Activated T-helper 17 cell treated with anti-CD3 and anti-CD28 coated beads, Interleukin-2, amount 50 U/mL, for 72 hours (primary cell): ENCODE measurements at regions not wholly inside any gene's neighbourhood (a gene's known extent, or its start where the extent isn't known, plus 50 kb on each side); places are given as distances from the start of the nearest gene placed in this dataset.
A peak's percentile ranks its signal among the peaks of the same experiment; 100 is the strongest.
"Not testable (repeated sequence)": the region's sequence is repeated elsewhere in the genome, so short reads cannot be mapped to it uniquely, and the experiment has no call there.

Experiments
- ATAC-seq: fragments of 150-1000 bp; cut with Tn5 transposase; replicated peaks from 2 replicates; pipeline ENCODE4 v1.10.0; 2021; ENCODE audit warnings: mild to moderate bottlenecking, moderate library complexity
- H3K27ac Mint-ChIP-seq: one replicate; pipeline ENCODE4 v1.8.0; 2022; ENCODE audit warnings: mixed read lengths
- H3K27me3 Mint-ChIP-seq: one replicate; pipeline ENCODE4 v1.8.0; 2022; ENCODE audit warnings: mixed read lengths
- H3K36me3 Mint-ChIP-seq: one replicate; pipeline ENCODE4 v1.8.0; 2022; ENCODE audit warnings: low read depth, mild to moderate bottlenecking, mixed read lengths
- H3K4me1 Mint-ChIP-seq: one replicate; pipeline ENCODE4 v1.8.0; 2022; ENCODE audit warnings: mixed read lengths
- H3K4me3 Mint-ChIP-seq: one replicate; pipeline ENCODE4 v1.8.0; 2022; ENCODE audit warnings: mild to moderate bottlenecking, mixed read lengths
- H3K9me3 Mint-ChIP-seq: one replicate; pipeline ENCODE4 v1.8.0; 2022; ENCODE audit warnings: mixed read lengths

DNA sequence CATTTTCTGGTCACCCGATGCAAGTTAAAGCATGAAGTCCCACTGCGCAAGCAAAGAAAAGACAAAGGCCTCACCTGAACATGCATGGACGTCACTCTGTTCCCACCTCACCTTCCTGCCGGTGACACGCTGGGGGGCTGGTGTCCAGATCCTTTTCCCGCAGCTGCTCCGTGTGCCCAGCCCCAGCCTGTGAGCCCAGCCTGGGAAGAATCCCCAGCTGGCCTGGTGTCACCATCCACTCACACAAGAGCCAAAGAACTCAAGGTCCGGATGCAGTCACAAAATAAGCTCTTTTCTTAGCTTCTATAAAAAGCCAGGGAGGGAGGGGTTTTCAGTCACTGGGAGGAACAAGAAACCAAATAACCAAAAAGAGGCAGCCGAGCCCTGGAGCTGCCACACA, 249.9 kb downstream of the COL4A1 start:
- no peak for ATAC-seq
- Mint-ChIP-seq H3K27me3 (peaks cover 4% of the 10 kb centered on the region), H3K27ac (no peak overlapping the region), H3K4me3 (no peak overlapping the region), H3K36me3 (no peaks in the 10 kb centered on the region), H3K9me3 (no peaks in the 10 kb centered on the region), H3K4me1 (no peaks in the 10 kb centered on the region)

DNA sequence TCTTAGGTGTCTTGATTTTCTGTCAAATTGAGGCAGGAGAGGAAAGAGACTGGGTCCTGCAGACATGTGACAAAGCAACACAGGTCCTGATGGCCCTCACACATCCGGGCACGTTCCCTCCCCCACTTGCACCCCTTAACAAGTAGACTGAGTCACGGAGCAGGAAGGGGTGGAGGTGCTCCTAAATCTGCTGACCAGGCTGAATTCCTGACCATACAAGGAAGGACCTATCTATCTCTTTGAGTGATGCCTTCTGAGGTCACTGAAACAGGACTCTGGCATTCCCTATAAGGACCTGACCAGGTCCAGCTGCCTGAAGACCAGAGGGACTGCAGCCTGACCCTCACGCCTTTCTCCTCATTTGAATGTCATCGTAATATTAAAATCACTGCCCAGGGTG, 250.3 kb downstream of the COL4A1 start:
- Mint-ChIP-seq H3K36me3 (no peaks in the 10 kb centered on the region), H3K9me3 (no peaks in the 10 kb centered on the region), H3K4me1 (no peaks in the 10 kb centered on the region), H3K27me3 (peaks cover 4% of the 10 kb centered on the region), H3K4me3 (no peak overlapping the region), H3K27ac (no peak overlapping the region)
- ATAC-seq, result no peak

DNA sequence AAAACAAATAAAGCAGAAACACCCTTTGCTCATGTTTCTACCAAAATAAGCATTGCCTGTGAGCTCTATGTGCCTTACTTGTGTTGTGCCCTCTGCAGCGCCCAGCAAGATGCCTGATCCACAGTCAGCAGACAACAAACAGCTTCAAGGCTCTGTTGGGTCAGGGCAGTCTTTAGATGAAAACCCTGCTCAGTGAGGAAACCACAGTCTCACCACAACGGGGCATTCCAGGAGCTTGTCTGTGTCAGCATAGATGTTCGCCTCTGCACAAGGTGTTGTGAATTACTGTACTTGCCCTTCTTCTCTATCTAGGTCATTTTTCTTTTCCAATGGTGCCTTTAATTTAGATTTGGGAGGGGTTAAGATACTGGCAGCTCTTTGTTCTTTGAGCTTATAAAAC, 251.9 kb downstream of the COL4A1 start:
- peaks cover 4% of the 10 kb centered on the region for H3K27me3 Mint-ChIP-seq
- H3K9me3 Mint-ChIP-seq, result no peaks in the 10 kb centered on the region
- ATAC-seq, result peak; percentile 53
- H3K27ac Mint-ChIP-seq, result no peak overlapping the region
- no peaks in the 10 kb centered on the region for H3K36me3 Mint-ChIP-seq
- no peaks in the 10 kb centered on the region for H3K4me1 Mint-ChIP-seq
- no peak overlapping the region for H3K4me3 Mint-ChIP-seq

DNA sequence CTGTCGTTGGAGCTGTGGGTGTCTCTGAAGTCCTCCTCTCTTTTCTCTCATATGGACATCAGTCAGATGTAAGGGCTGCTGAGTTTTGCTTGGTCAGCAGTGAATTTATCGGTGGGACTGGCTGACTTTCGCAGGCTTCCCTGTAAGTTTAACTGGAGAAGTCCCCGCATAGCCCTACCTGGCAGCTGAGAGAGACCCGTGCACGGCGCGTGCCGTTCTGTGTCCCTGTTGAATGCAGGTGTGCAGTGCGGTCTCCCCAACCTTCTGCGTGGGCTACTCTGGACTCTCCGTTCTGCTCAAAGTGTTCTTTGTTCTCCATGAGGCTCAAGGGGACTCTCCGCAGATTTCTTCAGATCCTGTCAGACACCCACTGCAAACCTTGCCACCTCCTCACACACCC, 252.9 kb downstream of the COL4A1 start:
- Mint-ChIP-seq H3K9me3 (no peaks in the 10 kb centered on the region), H3K4me3 (no peak overlapping the region), H3K4me1 (no peaks in the 10 kb centered on the region), H3K27ac (no peak overlapping the region), H3K27me3 (peaks cover 4% of the 10 kb centered on the region), H3K36me3 (no peaks in the 10 kb centered on the region)
- no peak for ATAC-seq

DNA sequence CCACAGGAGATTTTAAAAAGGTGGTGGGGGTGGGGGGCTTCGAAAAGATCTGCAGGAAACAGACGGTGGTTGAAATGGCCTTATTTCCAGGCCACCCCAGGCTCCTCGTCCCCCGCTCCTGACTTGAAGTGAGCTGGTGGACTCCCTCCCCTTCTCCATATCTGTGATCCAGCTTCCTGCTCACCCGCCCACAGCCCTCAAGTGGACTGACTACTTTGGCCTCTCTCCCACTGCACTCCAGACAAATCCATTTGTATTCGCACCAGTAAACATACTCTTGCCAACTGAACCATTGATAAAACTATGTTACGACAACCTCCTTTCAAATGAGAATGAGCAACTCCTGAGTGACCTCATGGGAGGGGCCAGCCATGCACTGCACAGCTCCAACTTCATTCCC, 259.5 kb downstream of the COL4A1 start:
- Mint-ChIP-seq H3K4me3 (no peak overlapping the region), H3K9me3 (no peaks in the 10 kb centered on the region), H3K36me3 (no peaks in the 10 kb centered on the region), H3K4me1 (no peaks in the 10 kb centered on the region), H3K27ac (no peak overlapping the region), H3K27me3 (peaks cover 4% of the 10 kb centered on the region)
- ATAC-seq, result no peak

DNA sequence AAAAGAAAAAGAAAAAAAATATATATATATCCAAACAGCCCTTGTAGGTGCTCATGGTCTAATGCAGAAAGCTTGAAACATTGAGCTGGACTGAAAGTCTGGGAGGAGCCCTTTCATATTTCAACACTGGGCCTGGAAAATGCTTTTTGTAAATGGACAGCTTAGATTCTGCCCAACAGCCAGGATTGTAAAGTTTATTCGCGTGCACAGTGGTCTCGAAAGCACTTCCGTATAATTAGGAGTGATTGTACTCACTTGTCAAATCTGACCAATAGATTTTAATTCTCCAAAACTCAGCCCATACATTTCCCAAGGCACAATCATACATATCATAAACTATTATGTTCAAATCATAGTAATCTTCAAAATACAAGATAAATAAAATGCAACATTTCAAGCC, 260.1 kb downstream of the COL4A1 start:
- Mint-ChIP-seq H3K4me3 (no peak overlapping the region), H3K27me3 (peaks cover 4% of the 10 kb centered on the region), H3K9me3 (no peaks in the 10 kb centered on the region), H3K4me1 (no peaks in the 10 kb centered on the region), H3K27ac (no peak overlapping the region), H3K36me3 (no peaks in the 10 kb centered on the region)
- ATAC-seq, result no peak

DNA sequence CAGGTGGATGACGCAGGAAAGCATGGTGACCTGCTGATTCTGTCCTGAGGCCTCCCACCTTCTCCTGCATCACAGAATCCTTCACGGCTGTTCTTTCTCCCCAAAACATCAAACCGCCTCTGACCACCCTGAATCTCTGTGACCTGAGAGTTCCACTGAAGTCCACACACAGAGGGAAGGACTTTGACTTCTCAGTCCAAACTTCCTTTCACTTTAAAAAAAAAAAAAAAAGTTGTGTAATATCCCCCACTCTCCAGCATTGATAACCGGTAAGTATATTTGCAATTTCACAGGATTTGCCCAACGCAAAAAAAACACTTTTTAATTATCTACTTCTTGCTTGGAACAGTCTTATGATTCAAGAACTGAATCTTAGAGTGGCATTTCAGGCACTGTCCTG, 259.5 kb upstream of the IRS2 start:
- H3K27ac Mint-ChIP-seq, result no peak overlapping the region
- ATAC-seq, result no peak
- H3K4me1 Mint-ChIP-seq, result no peaks in the 10 kb centered on the region
- no peaks in the 10 kb centered on the region for H3K9me3 Mint-ChIP-seq
- no peak overlapping the region for H3K4me3 Mint-ChIP-seq
- H3K27me3 Mint-ChIP-seq, result peaks cover 4% of the 10 kb centered on the region
- no peaks in the 10 kb centered on the region for H3K36me3 Mint-ChIP-seq

DNA sequence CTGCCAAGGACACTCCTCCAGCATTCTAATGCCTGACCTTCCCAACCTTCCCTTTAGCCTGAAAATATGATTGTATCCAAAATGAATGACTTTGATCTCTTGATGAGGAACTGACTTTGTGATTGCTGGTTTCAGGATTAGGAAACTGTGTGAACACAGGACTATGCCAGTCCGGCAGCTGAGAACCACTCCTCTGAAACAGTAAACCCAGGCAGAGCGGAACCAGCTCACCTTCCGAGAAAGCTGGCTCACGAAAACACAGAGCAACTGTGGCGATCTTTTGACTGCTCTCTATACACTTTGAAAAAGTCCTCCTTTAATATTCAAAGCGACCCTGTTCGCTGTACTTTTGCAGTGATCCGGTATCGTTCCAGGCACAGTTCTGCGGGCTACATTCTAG, 258.8 kb upstream of the IRS2 start:
- no peak overlapping the region for H3K4me3 Mint-ChIP-seq

DNA sequence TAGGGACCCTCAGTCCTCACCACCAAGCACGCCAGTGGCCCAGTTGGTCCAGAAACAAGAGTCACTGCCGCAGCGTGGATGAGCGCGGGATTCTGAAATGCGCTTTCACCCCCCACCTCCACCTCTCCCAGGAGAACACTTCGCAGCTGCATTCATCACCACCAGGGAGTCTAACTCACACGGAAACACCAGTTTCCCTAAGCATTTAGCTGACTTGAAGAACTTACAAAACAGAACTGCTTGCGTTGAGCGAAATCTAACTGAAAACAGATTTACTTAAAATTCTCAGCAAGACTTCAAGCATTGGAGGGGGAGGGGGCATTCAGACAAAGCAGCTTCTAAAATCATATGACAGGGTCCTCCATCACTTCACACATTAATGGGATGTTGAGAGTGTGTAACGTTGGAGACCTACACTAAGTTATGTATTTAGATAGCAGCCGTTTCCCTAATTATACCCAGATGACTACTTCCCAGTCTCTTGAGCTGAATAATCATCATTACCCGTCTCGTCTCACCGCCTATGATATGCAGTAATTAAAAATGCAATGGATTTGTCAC, 258.2 kb upstream of the IRS2 start:
- H3K27me3 Mint-ChIP-seq, result peaks cover 4% of the 10 kb centered on the region
- ATAC-seq, result no peak
- no peaks in the 10 kb centered on the region for H3K4me1 Mint-ChIP-seq
- no peak overlapping the region for H3K4me3 Mint-ChIP-seq
- no peaks in the 10 kb centered on the region for H3K36me3 Mint-ChIP-seq
- no peaks in the 10 kb centered on the region for H3K9me3 Mint-ChIP-seq
- no peak overlapping the region for H3K27ac Mint-ChIP-seq

More for the DNA sequence above, 258.8 kb upstream of the IRS2 start:
- Mint-ChIP-seq H3K27me3 (peaks cover 4% of the 10 kb centered on the region), H3K36me3 (no peaks in the 10 kb centered on the region), H3K9me3 (no peaks in the 10 kb centered on the region), H3K27ac (no peak overlapping the region), H3K4me1 (no peaks in the 10 kb centered on the region)
- no peak for ATAC-seq

DNA sequence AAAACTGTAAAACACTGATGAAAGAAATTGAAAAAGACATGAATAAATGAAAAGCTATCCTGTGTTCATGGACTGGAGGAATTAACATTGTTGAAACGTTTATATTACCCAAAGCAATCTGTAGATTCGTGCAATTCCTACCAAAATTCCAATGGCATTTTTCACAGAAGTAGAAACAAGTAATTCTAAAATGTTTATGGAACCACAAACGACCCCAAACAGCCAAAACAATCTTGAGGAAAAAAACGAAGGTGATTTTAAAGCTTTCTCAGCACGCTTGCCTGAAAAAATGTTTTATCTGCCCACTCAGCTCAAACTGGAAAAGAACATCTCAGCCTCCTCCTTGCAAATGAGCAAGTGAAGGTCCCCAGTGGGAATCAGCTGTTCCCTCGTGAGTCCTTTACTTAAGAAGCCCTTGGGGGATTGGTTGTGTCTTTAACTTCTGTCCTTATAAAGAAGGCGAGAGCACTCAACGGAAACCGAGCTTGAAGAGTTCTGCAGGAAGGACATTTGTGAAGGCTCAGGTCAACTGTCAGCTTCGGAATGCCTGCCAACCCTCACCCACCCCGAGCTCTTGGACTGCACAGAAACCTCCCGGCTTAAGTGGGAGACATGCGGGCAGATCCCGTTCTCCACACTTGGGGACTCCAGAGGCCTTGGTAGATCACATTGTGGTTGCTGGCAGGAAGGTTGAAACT, 256.0 kb upstream of the IRS2 start:
- H3K27ac Mint-ChIP-seq, result no peak overlapping the region
- H3K4me3 Mint-ChIP-seq, result no peak overlapping the region
- no peaks in the 10 kb centered on the region for H3K36me3 Mint-ChIP-seq
- ATAC-seq, result no peak
- H3K4me1 Mint-ChIP-seq, result no peaks in the 10 kb centered on the region
- H3K9me3 Mint-ChIP-seq, result no peaks in the 10 kb centered on the region
- H3K27me3 Mint-ChIP-seq, result peaks cover 12% of the 10 kb centered on the region

DNA sequence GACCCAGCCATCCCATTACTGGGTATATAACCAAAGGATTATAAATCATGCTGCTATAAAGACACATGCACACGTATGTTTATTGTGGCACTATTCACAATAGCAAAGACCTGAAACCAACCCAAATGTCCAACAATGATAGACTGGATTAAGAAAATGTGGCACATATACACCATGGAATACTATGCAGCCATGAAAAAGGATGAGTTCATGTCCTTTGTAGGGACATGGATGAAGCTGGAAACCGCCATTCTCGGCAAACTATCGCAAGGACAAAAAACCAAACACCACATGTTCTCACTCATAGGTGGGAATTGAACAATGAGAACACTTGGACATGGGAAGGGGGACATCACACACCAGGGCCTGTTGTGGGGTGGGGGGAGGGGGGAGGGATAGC, 255.3 kb upstream of the IRS2 start:
- H3K9me3 Mint-ChIP-seq, ATAC-seq, H3K27ac Mint-ChIP-seq, H3K4me1 Mint-ChIP-seq, H3K4me3 Mint-ChIP-seq, H3K36me3 Mint-ChIP-seq: not testable (repeated sequence)
- peaks cover 15% of the 10 kb centered on the region for H3K27me3 Mint-ChIP-seq

DNA sequence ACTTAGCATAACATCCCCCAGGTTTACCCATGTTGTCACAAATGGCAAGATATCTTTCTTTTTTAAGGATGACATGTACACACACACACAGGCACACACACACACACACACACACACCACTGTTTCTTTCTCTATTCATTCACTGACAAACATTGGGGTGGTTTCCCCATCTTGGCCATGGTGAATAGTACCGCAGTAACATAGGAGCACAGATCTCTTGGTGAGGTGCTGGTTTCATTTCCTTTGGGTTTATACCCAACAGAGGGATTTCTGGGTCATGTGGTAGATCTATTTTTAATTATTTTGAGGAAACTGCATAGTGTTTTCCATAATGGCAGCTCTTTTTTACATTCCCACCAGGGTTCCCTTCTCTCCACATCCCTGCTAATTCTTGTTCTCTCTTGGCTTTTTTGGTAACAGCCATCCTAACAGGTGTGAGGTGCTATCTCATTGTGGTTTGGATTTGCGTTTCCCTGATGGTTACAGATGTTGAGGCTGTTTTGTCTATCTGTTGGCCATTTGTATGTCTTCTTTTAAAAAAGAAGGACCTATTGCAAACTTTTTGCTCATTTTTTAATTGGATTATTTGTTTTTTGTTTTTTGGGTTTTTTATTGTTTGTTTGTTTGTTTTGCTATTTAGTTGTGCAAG, 251.7 kb upstream of the IRS2 start:
- Mint-ChIP-seq H3K27ac (no peak overlapping the region), H3K9me3 (no peaks in the 10 kb centered on the region), H3K36me3 (no peaks in the 10 kb centered on the region), H3K27me3 (peaks cover 15% of the 10 kb centered on the region), H3K4me1 (no peaks in the 10 kb centered on the region), H3K4me3 (no peak overlapping the region)
- no peak for ATAC-seq

DNA sequence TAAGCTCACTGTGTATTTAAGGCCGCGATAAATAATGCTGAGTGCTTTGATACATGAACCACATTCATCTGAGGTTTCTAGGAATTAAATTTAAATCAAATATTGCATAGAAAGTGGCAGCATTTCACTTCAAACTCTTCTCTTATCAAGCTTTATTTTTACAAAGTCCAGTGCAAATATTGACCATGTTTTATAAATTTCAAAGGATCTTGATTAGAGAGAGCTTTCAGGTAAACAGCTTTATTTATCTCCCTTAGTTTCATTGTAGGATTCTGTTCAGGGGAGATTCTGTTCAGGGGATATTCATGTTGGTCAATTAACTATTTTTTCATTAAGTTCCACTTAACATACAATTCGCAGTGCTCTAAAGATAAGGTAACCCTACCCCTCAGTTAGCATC, 249.7 kb upstream of the IRS2 start:
- peaks cover 15% of the 10 kb centered on the region for H3K27me3 Mint-ChIP-seq
- no peak for ATAC-seq
- H3K27ac Mint-ChIP-seq, result no peak overlapping the region
- no peak overlapping the region for H3K4me3 Mint-ChIP-seq
- no peaks in the 10 kb centered on the region for H3K9me3 Mint-ChIP-seq
- no peaks in the 10 kb centered on the region for H3K36me3 Mint-ChIP-seq
- no peaks in the 10 kb centered on the region for H3K4me1 Mint-ChIP-seq

DNA sequence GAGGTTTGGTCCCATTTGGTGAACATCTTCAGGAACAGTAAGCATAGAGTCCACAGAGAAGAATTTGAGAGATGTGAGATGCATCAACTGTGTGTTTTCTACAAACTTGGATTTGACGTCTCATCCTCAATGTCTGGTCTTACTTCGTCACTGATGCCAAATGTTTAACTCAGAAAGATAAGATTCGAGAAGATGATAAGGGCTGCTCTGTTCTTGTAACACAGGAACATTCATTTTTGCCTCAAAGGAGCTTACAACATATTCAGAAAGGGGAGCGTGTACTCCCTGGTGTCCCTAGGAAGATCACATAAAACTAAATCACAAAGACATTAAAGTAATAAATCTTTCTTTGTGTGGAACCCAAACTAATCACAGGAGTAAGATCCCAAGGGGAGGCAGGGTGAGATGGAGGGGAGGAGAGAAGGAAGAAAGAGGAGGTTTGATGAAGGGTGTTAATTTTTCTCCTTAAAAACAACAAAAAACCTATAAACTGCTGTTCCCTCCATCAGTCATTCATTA, 247.7 kb upstream of the IRS2 start:
- Mint-ChIP-seq H3K9me3 (no peaks in the 10 kb centered on the region), H3K27ac (no peak overlapping the region), H3K36me3 (no peaks in the 10 kb centered on the region), H3K27me3 (peaks cover 13% of the 10 kb centered on the region), H3K4me1 (no peaks in the 10 kb centered on the region), H3K4me3 (no peak overlapping the region)
- no peak for ATAC-seq

DNA sequence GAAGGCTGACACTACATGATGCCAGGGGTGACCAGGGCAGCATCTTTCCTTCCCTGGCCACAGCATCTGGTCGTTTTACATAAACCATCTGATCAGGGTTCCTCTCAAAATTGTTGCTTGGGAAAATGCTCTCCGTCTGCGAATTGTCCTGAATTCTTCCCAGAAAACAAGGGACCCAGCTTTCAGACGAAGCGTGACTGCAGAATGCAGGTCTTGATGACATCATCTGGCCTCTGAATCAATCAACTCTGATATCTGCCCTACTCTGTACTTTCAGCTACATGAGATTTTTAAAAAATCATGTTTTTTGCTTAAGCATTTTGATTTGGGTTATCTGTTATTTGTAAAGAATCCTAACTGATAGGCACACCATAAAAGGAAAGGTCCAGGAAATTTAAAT, 246.6 kb upstream of the IRS2 start:
- H3K27ac Mint-ChIP-seq, result no peak overlapping the region
- H3K27me3 Mint-ChIP-seq, result peaks cover 14% of the 10 kb centered on the region
- H3K36me3 Mint-ChIP-seq, result no peaks in the 10 kb centered on the region
- no peaks in the 10 kb centered on the region for H3K9me3 Mint-ChIP-seq
- no peak overlapping the region for H3K4me3 Mint-ChIP-seq
- no peaks in the 10 kb centered on the region for H3K4me1 Mint-ChIP-seq
- ATAC-seq, result no peak
